PC-3 (cell line): ENCODE measurements at regions not wholly inside any gene's neighbourhood (a gene's known extent, or its start where the extent isn't known, plus 50 kb on each side); places are given as distances from the start of the nearest gene placed in this dataset.

ENCODE experiments used
- ATAC-seq: fragments of 200-7000 bp; cut with Tn5 transposase; 2 replicates; pipeline ENCODE4 v1.9.1; 2020; ENCODE audit warnings: mild to moderate bottlenecking, moderate library complexity
- BruUV-seq: library from RNA; stranded (reverse); fragments of 400-500 nt; replicated peaks from 2 replicates; lab custom pipeline; 2021; lab: Mats Ljungman, UMichigan
- CTCF ChIA-PET: fragments of 300-600 bp; sonication (Branson Sonifier 250); formaldehyde crosslinking; loops from one replicate; lab custom pipeline; 2022; ENCODE audit warnings: antibody characterized with exemption; lab: Charles Lee
- POLR2A ChIA-PET: fragments of 300-600 bp; sonication (Branson Sonifier 250); formaldehyde crosslinking; loops from one replicate; lab custom pipeline; 2022; ENCODE audit warnings: antibody characterized with exemption; ENCODE audit not compliant: unreplicated experiment; lab: Charles Lee
- DNase-seq: peaks from one replicate; pipeline ENCODE4 v3.0.0-alpha.2; 2015
- H2AFZ ChIP-seq: fragments of 300-600 bp; sonication (generic); 2 replicates; pipeline ENCODE4 v1.6.0; 2016; ENCODE audit warnings: antibody characterized with exemption, low read length
- H3F3A ChIP-seq: fragments of 300-600 bp; sonication (generic); one replicate; pipeline ENCODE4 v1.6.0; 2017; ENCODE audit warnings: antibody characterized with exemption, low read length, control low read depth, mild to moderate bottlenecking; ENCODE audit not compliant: unreplicated experiment
- H3K27ac ChIP-seq: fragments of 300-600 bp; sonication (generic); 2 replicates; pipeline ENCODE4 v1.5.1; 2016; ENCODE audit warnings: mild to moderate bottlenecking, low read length
- H3K27me3 ChIP-seq: fragments of 300-600 bp; sonication (generic); 2 replicates; pipeline ENCODE4 v1.6.1; 2016; ENCODE audit warnings: low read length, mixed read lengths
- H3K36me3 ChIP-seq: fragments of 300-600 bp; sonication (generic); 2 replicates; pipeline ENCODE4 v1.6.1; 2016; ENCODE audit warnings: low read depth, mixed run types, low read length, mixed read lengths
- H3K4me1 ChIP-seq: fragments of 300-600 bp; sonication (generic); 2 replicates; pipeline ENCODE4 v1.5.1; 2016; ENCODE audit warnings: low read length; ENCODE audit not compliant: insufficient read depth
- H3K4me2 ChIP-seq: fragments of 300-600 bp; sonication (generic); 2 replicates; pipeline ENCODE4 v1.6.0; 2016; ENCODE audit warnings: low read length
- H3K4me3 ChIP-seq: fragments of 300-600 bp; sonication (generic); 2 replicates; pipeline ENCODE4 v1.5.1; 2016; ENCODE audit warnings: mild to moderate bottlenecking, low read length, mixed read lengths
- H3K79me2 ChIP-seq: fragments of 300-600 bp; sonication (generic); 2 replicates; pipeline ENCODE4 v1.6.1; 2017; ENCODE audit warnings: low read length, mixed read lengths
- H3K9ac ChIP-seq: fragments of 300-600 bp; sonication (generic); 2 replicates; pipeline ENCODE4 v1.6.0; 2016; ENCODE audit warnings: mild to moderate bottlenecking, low read length
- H3K9me2 ChIP-seq: fragments of 300-600 bp; sonication (generic); replicated peaks from 2 replicates; pipeline ENCODE4 v1.6.1; 2016; ENCODE audit warnings: mixed run types, low read length, mixed read lengths
- H3K9me3 ChIP-seq: fragments of 300-600 bp; sonication (generic); 2 replicates; pipeline ENCODE4 v1.6.1; 2016; ENCODE audit warnings: low read length, mixed read lengths
- H4K20me1 ChIP-seq: fragments of 300-600 bp; sonication (generic); 2 replicates; pipeline ENCODE4 v1.6.1; 2016; ENCODE audit warnings: low read length, mixed read lengths
- CTCF ChIP-seq: fragments of 300-600 bp; sonication (generic); conservative IDR thresholded peaks from 2 replicates; pipeline ENCODE4 v1.5.1; 2017; ENCODE audit warnings: antibody characterized with exemption, low read depth, mild to moderate bottlenecking, low read length
- EZH2 ChIP-seq: fragments of 300-600 bp; sonication (generic); IDR thresholded peaks from one replicate; pipeline ENCODE4 v1.6.1; 2017; ENCODE audit warnings: antibody characterized with exemption, mild to moderate bottlenecking, low read length; ENCODE audit not compliant: unreplicated experiment
- EZH2phosphoT487 ChIP-seq: fragments of 300-600 bp; sonication (generic); IDR thresholded peaks from 2 replicates; pipeline ENCODE4 v1.6.1; 2018; ENCODE audit warnings: mild to moderate bottlenecking, antibody characterized with exemption, low read length, borderline replicate concordance
- intact Hi-C: fragments of 100-400 bp; cut with micrococcal nuclease; formaldehyde crosslinking; loops from 2 replicates; pipeline ENCODE4 v1.9.0; 2023

- Histone ChIP-seq H3K27me3 (peaks cover 76% of the 10 kb centered on the region), H3K4me2 (no peak overlapping the region), H3F3A (no peaks in the 10 kb centered on the region), H2AFZ (no peak overlapping the region), H3K36me3 (no peaks in the 10 kb centered on the region), H3K79me2 (no peaks in the 10 kb centered on the region), H3K9me2 (no peaks in the 10 kb centered on the region), H3K4me3 (no peak overlapping the region), H3K27ac (no peak overlapping the region), H4K20me1 (no peaks in the 10 kb centered on the region), H3K9me3 (no peaks in the 10 kb centered on the region), H3K4me1 (no peaks in the 10 kb centered on the region), H3K9ac (no peak overlapping the region)
- no peak for DNase-seq
- intact Hi-C loops = no loop called here
- ChIA-PET CTCF (no interaction called here), POLR2A (no interaction called here)
- no peak for ATAC-seq
- BruUV-seq = no TSS peak
- TF ChIP-seq CTCF (no peak), EZH2phosphoT487 (no peak), EZH2 (no peak)
Measured at GRCh38 chr14:66234411-66234810, 251.8 kb upstream of the CCDC196 start.

GRCh38 chr14:66237741-66238140 lies 248.4 kb upstream of the CCDC196 start:
- no peak overlapping the region for H3K4me3 ChIP-seq
- H3K9me3 ChIP-seq = no peaks in the 10 kb centered on the region
- H2AFZ ChIP-seq = no peak overlapping the region
- no TSS peak for BruUV-seq
- H3K79me2 ChIP-seq = no peaks in the 10 kb centered on the region
- CTCF ChIA-PET = interaction anchor here (0.6 kb wide), 1 partner anchor 387 kb away, joined by 3 read pairs; no protein-coding TSS in a partner anchor
- H3K36me3 ChIP-seq = no peaks in the 10 kb centered on the region
- DNase-seq = no peak
- H4K20me1 ChIP-seq = no peaks in the 10 kb centered on the region
- no peaks in the 10 kb centered on the region for H3K9me2 ChIP-seq
- H3K4me2 ChIP-seq = no peak overlapping the region
- TF ChIP-seq CTCF (no peak), EZH2 (no peak), EZH2phosphoT487 (no peak)
- no peaks in the 10 kb centered on the region for H3F3A ChIP-seq
- H3K9ac ChIP-seq = no peak overlapping the region
- intact Hi-C loops = no loop called here
- no peak for ATAC-seq
- no peaks in the 10 kb centered on the region for H3K4me1 ChIP-seq
- POLR2A ChIA-PET = no interaction called here
- H3K27me3 ChIP-seq = peaks cover 54% of the 10 kb centered on the region
- no peak overlapping the region for H3K27ac ChIP-seq

GRCh38 chr14:66238969-66239368 lies 247.2 kb upstream of the CCDC196 start:
- H3K4me3 ChIP-seq = no peak overlapping the region

More at GRCh38 chr14:66238969-66239368, 247.2 kb upstream of the CCDC196 start:
- Histone ChIP-seq H3K9me3 (no peaks in the 10 kb centered on the region), H3K79me2 (no peaks in the 10 kb centered on the region), H3K4me2 (no peak overlapping the region), H4K20me1 (no peaks in the 10 kb centered on the region), H3K9me2 (no peaks in the 10 kb centered on the region), H3K36me3 (no peaks in the 10 kb centered on the region), H3K27ac (no peak overlapping the region), H2AFZ (no peak overlapping the region), H3K9ac (no peak overlapping the region), H3F3A (no peaks in the 10 kb centered on the region), H3K27me3 (peaks cover 51% of the 10 kb centered on the region), H3K4me1 (no peaks in the 10 kb centered on the region)
- POLR2A ChIA-PET = no interaction called here
- CTCF ChIA-PET = no interaction called here
- no TSS peak for BruUV-seq
- no peak for ATAC-seq
- TF ChIP-seq EZH2phosphoT487 = no peak
- TF ChIP-seq CTCF = no peak
- TF ChIP-seq EZH2 = no peak
- no peak for DNase-seq
- intact Hi-C loops = no loop called here
